Stimulated activated CD4-positive, alpha-beta T cell treated with anti-CD3 and anti-CD28 coated beads, Interleukin-2, amount 100 ng/mL, for 48 hours (primary cell): ENCODE measurements at regions not wholly inside any gene's neighbourhood (a gene's known extent, or its start where the extent isn't known, plus 50 kb on each side); places are given as distances from the start of the nearest gene placed in this dataset.

Experiments used
- DNase-seq, 2 donors: peaks; one replicate each; pipeline ENCODE4 v3.0.0-alpha.2; 2020

DNA sequence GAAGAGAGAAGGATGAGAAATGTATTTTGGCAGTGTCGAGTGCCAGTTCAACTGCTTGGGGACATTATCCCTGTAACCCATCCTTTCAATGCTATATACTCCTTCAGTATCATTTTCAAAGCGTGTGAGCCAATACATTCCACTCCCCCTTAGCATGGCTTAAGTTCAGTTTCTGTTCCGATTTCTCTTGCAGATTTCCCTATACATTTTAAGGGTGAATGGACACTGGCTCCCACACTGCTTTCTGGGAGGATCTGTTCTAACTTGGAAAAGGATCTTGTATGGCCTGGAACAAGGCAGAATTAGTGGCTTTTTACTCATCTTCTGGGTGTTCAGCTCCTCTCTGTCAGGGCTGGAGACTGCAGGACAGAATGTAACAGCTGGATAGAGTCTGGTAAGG, 333.8 kb downstream of the HAPSTR1 start:
- DNase-seq = no peak

DNA sequence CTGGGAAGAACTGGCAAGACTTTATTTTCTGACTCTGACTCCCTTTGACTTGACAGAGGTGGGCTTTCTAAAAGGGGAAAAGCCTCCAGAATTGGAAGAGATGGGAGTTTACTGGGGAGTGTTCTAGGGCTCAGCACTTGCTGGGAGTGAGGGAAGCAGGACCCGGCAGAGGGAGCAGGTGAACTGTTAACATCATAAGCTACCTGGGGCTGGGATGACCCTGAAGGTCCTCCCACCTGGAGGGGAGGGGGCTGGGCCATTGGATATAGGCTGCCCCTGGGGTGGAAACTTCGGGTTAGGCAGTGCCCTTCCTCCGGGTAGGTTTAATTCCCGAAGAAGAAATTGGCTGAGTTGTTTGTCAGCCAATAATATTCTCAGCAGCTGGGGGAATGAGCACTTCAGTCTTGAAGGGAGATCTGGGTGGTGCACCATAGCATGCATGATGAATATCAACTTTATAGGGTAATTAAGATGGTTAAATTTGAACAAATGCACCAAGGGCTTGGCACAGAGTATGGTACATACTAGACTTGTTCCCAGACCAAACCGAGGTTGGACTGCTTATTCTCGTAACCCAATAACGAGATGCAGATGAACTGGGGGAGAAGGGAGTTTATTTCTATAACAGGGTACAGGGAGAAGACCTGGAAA, 337.0 kb downstream of the HAPSTR1 start:
- no peak for DNase-seq

DNA sequence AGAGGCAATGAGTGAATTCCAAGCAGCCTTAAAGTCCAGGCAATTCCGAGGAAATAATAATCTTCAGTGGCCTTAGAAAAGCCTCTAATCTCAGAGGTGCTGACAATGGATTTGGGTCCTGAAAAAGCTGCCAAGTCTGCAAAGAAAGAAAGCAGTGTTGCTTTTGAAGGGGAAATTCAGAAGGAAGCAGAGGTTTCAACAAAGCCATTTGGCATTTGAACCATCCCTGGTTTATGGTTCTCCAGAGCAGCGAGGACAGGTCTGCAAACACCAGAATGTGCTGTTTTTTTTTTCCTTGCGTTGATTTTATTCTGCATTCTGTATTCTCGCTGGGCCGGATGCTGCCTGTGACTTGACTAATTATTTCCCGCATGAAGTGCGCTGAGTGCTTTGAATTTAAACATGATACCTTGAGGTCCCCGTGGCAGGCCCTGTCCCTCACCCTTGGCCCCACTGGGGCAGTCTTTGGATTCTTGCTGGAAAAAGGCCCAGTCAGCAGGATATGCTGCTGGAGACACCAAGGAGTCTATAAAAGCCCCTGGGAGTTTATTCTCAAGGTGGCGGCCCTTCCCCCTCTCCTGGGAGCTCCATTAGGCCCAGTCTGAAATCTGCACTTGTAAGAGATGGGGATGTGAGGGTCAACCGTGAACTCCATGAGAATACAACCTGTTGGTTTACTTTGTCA, 338.3 kb downstream of the HAPSTR1 start:
- no peak for DNase-seq

GRCh38 chr16:9434659-9435058, 343.2 kb downstream of the HAPSTR1 start:
- no peak for DNase-seq

DNA sequence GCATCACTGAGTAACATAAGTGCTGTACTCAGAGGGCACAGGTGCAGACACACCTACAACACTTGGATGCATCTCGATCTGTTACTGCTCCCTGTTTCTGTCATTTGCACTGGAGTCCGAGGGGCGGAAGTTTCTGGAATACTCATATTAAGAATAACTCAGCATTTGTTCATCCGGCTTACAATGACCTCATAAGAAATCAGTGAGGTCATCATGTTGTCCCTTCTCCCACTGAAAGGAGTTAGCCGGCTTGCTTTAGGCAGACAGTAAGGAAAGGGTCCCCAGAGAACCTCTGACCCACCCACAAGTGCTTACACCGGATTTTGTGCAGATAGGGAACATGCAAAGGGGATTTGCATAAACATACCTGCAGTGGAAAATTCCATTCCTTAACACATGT, 344.7 kb downstream of the HAPSTR1 start:
- DNase-seq = no peak

GRCh38 chr16:9437115-9437514, 345.7 kb downstream of the HAPSTR1 start:
- no peak for DNase-seq

DNA sequence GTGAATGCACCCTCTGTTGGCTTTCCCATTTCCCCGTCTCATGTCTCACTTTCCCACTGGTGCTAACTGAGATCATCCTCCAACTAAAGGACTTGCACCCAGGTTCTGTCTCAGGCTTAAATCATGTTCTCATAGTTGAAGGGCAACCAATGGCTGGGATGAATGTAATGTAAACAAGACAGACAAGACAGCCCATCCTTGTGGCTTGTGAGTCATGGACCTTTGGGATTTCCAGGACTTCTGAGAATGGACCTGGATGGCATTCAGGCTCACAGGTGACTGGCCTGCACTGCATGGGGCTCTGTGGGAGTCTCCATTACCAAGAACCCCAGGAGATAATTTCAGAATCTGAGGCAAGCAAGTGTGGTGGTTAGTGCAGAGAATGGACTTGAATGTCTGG, 347.5 kb downstream of the HAPSTR1 start:
- DNase-seq = no peak

GRCh38 chr16:9441012-9441411, 349.6 kb downstream of the HAPSTR1 start:
- DNase-seq = no peak

DNA sequence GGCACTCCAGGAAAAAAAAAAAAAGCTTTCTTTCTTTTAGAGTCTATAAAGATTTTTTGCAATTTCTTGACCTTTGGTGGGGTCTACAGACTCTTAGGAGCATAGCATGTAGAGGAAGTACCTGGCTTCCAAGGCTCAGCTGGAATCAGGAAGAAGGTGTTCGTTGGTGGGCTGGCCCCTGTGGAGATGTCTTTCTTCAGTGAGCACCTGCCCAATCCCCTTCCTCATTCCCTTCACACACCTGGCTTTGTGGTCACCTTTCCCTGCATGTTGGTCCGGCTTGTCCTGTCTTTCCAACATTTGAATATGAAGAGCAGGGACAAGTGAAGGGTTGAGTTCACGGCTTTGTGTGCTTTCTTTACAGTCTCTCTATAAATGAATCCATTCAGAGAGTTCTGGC, 352.4 kb downstream of the HAPSTR1 start:
- no peak for DNase-seq

DNA sequence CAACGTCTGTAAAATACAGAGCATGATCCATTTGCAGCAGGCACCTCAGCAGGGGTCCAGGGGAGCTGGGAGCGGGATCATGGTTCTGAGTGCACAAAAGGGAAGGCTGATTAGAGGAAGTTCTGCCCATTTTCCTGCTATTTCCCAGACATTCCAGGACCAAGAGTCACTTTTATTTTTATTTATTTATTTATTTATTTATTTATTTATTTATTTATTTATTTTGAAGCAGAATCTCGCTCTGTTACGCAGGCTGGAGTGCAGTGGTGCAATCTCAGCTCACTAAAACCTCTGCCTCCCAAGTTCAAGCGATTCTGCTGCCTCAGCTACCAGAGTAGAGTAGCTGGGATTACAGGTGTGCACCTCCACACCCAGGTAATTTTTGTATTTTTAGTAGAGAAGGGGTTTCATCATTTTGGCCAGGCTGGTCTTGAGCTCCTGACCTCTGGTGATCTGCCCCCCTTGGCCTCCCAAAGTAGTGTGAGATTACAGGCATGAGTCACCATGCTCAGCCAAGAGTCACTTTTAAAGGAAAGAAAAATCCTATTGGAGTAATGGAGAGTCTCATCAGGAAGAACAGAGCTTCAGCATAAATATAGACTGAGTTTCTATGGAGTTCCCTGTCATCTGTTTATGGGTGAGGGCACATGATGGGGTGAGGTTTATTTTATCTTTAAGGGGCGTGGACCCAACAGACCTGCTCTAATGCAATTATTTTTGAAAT, 355.2 kb downstream of the HAPSTR1 start:
- no peak for DNase-seq

DNA sequence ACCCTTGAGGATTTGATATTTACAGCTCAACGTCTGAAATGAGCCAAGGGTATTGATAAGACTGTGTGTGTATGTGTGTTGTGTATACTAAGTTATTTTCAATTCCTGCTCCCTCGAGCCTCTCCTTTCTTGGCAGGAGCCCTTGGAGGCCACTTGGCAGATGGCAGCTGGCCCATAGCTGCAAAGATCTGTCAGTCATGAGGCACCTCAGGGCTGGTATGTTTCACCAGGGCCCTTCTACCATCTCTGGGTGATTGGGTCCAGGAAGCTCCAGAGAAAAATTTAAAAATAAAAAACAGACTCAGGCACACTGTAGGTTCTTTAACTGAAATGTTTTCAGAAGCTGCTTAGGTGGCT, 355.7 kb downstream of the HAPSTR1 start:
- no peak for DNase-seq

- DNase-seq = no peak
These were observed 356.3 kb downstream of the HAPSTR1 start for GRCh38 chr16:9447699-9448098.

- no peak for DNase-seq
These were observed 358.2 kb downstream of the HAPSTR1 start for GRCh38 chr16:9449597-9449996.

DNA sequence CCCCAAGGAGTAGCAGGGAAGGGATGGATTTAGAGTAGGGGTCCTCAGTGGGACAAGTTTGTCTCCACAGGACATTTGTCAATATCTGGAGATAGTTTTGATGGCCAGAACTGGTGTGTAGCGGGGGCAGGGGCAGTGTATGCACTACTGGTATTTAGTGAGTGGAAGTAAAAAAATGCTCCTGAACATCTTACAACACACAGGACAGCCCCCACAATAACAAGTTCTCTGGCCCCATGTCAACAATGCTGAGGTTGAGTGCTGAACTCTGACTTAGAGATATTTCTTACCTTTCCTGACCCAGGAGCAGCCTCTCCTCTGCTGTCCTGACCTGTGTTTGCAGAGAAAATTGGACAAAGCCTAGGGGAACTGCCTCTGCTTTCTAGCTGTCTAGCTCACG, 365.8 kb downstream of the HAPSTR1 start:
- no peak for DNase-seq

GRCh38 chr16:9458816-9459215, 367.4 kb downstream of the HAPSTR1 start:
- no peak for DNase-seq

GRCh38 chr16:9462984-9463383, 371.5 kb downstream of the HAPSTR1 start:
- DNase-seq = no peak

GRCh38 chr16:9463461-9463860, 372.0 kb downstream of the HAPSTR1 start:
- DNase-seq = no peak

- DNase-seq = no peak
These were observed 373.7 kb downstream of the HAPSTR1 start for GRCh38 chr16:9465161-9465560.

GRCh38 chr16:9469512-9469911, 378.1 kb downstream of the HAPSTR1 start:
- no peak for DNase-seq

GRCh38 chr16:9476744-9477143, 385.3 kb downstream of the HAPSTR1 start:
- DNase-seq = no peak

DNA sequence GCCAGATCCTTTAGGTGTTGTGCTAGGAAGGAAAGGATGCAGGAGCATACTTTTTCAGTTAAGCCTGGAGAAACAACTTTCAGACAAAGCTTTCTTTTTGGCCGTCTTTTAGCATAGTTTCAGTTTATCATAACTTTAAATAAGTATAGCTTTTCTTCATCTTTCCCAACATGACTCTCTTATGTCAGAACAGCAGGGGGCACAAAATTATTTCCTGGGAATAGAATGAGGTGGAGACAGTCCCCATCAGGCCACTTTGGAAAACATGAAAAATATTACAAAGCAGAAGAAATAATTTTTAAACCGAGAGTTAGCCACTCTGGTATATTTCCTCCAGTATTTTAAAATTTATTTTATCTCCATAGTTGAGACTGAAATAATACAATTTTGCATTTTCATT, 387.6 kb downstream of the HAPSTR1 start:
- DNase-seq = no peak

- no peak for DNase-seq
These were observed 389.1 kb downstream of the HAPSTR1 start for GRCh38 chr16:9480503-9480902.

GRCh38 chr16:9481747-9482730, 390.6 kb downstream of the HAPSTR1 start:
- no peak for DNase-seq
